AG10803 (cell line): ENCODE measurements at regions not wholly inside any gene's neighbourhood (a gene's known extent, or its start where the extent isn't known, plus 50 kb on each side); places are given as distances from the start of the nearest gene placed in this dataset.
"Not testable (repeated sequence)": the region's sequence is repeated elsewhere in the genome, so short reads cannot be mapped to it uniquely, and the experiment has no call there.

Source experiments
- DNase-seq: peaks from one replicate; pipeline ENCODE4 v3.0.0; 2010; ENCODE audit warnings: low read depth
- H3K4me3 ChIP-seq: 2 replicates; pipeline ENCODE4 v1.5.1; 2011; ENCODE audit warnings: mild to moderate bottlenecking, low read length, control low read depth
- CTCF ChIP-seq: conservative IDR thresholded peaks from 2 replicates; pipeline ENCODE4 v1.5.1; 2011; ENCODE audit warnings: mild to moderate bottlenecking, low read length, control low read depth, inconsistent platforms

DNA sequence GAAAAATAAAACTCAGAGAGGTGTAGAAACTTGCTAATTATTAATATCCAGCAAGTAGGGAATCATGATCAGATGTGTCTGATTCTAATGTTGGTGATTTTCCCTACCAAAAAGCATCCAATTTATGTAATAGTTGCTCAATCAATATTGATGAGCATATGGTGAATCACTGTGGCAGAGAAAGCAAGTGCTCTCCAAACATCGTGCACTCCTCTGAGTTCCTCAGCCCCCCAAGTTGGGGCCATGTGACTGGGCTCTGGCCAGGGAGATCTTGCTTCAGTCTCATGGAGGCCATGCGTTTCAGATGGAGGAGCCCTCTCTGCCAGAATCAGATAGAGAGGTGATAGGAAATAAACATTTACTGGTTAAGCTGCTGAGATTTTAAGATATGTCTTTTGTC lies 133.2 kb upstream of the LY86 start:
- DNase-seq = no peak
- H3K4me3 ChIP-seq = no peak overlapping the region
- TF ChIP-seq CTCF = no peak

GRCh38 chr6:6458172-6458571 lies 130.3 kb upstream of the LY86 start:
- TF ChIP-seq CTCF = no peak
- H3K4me3 ChIP-seq = no peak overlapping the region
- no peak for DNase-seq

DNA sequence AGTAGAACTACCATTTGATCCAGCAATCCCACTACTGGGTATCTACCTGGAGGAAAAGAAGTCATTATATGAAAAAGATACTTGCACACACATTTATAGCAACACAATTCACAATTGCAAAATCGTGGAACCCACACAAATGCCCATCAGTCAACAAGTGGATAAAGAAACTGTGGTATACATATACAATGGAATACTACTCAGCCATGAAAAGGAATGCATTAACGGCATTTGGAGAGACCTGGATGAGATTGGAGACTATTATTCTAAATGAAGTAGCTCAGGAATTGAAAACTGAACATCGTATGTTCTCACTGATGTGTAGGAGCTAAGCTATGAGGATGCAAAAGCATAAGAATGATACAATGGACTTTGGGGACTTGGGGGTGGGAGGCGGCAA lies 128.6 kb upstream of the LY86 start:
- H3K4me3 ChIP-seq, DNase-seq: not testable (repeated sequence)

DNA sequence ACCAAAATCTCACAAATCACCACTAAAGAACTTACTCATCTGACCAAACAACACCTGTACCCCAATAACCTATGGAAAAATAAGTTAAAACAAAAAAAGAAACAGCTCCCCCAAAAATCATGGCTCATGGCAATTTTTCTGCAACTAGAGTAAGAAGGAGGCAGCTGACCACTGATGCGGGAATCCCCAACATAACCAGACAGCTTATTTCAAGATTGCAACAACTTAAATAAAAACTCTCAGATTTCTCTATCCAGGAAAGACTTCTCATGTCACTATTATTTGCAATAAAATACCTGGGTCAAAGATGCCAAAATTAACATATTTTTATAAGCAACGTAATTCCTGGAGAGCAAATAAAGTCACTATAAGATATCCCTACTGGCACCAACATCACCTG lies 128.1 kb upstream of the LY86 start:
- TF ChIP-seq CTCF = no peak
- DNase-seq = no peak
- H3K4me3 ChIP-seq = no peak overlapping the region

GRCh38 chr6:6461138-6461537 lies 127.4 kb upstream of the LY86 start:
- H3K4me3 ChIP-seq = no peak overlapping the region
- peak; percentile 9 for DNase-seq
- TF ChIP-seq CTCF = no peak

GRCh38 chr6:6466967-6467761 lies 121.4 kb upstream of the LY86 start:
- no peak overlapping the region for H3K4me3 ChIP-seq
- no peak for DNase-seq
- TF ChIP-seq CTCF = no peak

DNA sequence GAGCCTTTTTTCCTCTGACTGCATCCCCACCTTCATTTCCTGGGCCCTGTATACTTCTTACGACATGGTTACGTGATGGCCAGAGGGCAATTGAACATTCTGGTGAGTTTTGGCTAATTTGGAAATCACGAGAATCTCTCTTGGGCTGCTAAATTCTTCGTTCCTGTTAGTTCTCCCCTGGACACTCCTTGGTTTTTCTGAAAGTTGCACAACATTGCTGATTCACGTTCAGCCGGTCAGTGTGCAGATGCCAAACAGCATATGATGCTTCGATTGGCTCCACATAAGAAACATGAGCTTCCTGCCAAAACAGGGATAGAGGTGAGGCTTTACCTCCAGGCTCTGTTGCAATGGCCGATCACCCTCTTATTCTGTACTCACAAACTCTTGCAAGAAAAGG lies 119.4 kb upstream of the LY86 start:
- peak; percentile 13 for DNase-seq
- no peak for TF ChIP-seq CTCF
- no peak overlapping the region for H3K4me3 ChIP-seq

- no peak overlapping the region for H3K4me3 ChIP-seq
- TF ChIP-seq CTCF = no peak
- no peak for DNase-seq
These were observed 118.4 kb upstream of the LY86 start for GRCh38 chr6:6470123-6470522.
